ENCODE measurements at regions not wholly inside any gene's neighbourhood (a gene's known extent, or its start where the extent isn't known, plus 50 kb on each side); places are given as distances from the start of the nearest gene placed in this dataset.

DNA sequence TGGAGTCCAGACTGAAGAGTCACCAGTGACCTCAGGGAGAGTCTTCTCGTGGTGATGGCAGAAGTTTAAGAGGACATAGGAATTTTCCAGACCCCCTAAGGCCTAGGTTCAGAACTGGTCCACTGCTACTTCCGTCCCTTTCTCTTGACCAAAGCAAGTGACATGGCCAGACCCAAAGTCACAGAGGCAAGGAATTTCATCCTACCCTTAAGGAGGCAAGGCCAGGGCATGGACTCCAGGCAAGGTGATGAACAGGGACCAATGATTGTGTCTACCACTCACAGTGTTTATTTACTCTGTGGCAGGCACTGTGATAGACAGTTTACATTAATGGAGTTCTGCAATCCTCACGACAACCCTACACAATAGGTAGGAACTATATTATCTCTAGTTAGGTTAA lies 265.1 kb downstream of the GLI2 start:
- TF ChIP-seq, protein P1, sequence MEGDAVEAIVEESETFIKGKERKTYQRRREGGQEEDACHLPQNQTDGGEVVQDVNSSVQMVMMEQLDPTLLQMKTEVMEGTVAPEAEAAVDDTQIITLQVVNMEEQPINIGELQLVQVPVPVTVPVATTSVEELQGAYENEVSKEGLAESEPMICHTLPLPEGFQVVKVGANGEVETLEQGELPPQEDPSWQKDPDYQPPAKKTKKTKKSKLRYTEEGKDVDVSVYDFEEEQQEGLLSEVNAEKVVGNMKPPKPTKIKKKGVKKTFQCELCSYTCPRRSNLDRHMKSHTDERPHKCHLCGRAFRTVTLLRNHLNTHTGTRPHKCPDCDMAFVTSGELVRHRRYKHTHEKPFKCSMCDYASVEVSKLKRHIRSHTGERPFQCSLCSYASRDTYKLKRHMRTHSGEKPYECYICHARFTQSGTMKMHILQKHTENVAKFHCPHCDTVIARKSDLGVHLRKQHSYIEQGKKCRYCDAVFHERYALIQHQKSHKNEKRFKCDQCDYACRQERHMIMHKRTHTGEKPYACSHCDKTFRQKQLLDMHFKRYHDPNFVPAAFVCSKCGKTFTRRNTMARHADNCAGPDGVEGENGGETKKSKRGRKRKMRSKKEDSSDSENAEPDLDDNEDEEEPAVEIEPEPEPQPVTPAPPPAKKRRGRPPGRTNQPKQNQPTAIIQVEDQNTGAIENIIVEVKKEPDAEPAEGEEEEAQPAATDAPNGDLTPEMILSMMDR (IDR thresholded peaks at IDR 0.05), result no peak
- TF ChIP-seq POLR2A (IDR thresholded peaks at IDR 0.05), result no peak
